Common myeloid progenitor, CD34-positive (primary cell): ENCODE measurements at regions not wholly inside any gene's neighbourhood (a gene's known extent, or its start where the extent isn't known, plus 50 kb on each side); places are given as distances from the start of the nearest gene placed in this dataset.

ENCODE experiments used
- CTCF ChIA-PET: fragments of 350-600 bp; sonication (Branson Sonifier 250); formaldehyde crosslinking; loops from one replicate; lab custom pipeline; 2021; ENCODE audit warnings: antibody characterized with exemption; lab: Charles Lee
- POLR2A ChIA-PET: fragments of 350-600 bp; sonication (Branson Sonifier 250); formaldehyde crosslinking; loops from one replicate; lab custom pipeline; 2021; ENCODE audit warnings: antibody characterized with exemption; lab: Charles Lee
- DNase-seq, 3 donors: peaks; one replicate each; pipeline versions ENCODE4 v3.0.0 to v3.0.0-alpha.2; 2013
- H3K27ac ChIP-seq, 2 experiments: 1 replicate in 1 of 2; 2 replicates in 1 of 2; pipeline ENCODE4 v1.7.0; 2013; ENCODE audit warnings: inconsistent platforms in 2 of 2, low read length in 2 of 2, mild to moderate bottlenecking in 2 of 2, low read depth in 1 of 2, moderate library complexity in 1 of 2; ENCODE audit not compliant: severe bottlenecking in 2 of 2, insufficient read depth in 1 of 2, poor library complexity in 1 of 2
- H3K27me3 ChIP-seq, 5 experiments: replicated peaks in 2 of 5; 1 replicate in 3 of 5; 2 replicates in 2 of 5; pipeline versions ENCODE4 v1.6.1 to v1.7.0; 2013; ENCODE audit warnings: low read length in 4 of 5, mild to moderate bottlenecking in 2 of 5, moderate library complexity in 2 of 5, inconsistent platforms in 1 of 5; ENCODE audit not compliant: insufficient read depth in 5 of 5, control insufficient read depth in 4 of 5
- H3K36me3 ChIP-seq, 4 experiments: 1 replicate in 2 of 4; 2 replicates in 2 of 4; pipeline versions ENCODE4 v1.6.1 to v1.7.0; 2013; ENCODE audit warnings: low read length in 3 of 4, control low read depth in 1 of 4, mild to moderate bottlenecking in 1 of 4; ENCODE audit not compliant: control insufficient read depth in 4 of 4, insufficient read depth in 4 of 4
- H3K4me1 ChIP-seq, 4 experiments: 1 replicate in 3 of 4; 2 replicates in 1 of 4; pipeline versions ENCODE4 v1.6.1 to v1.7.1; 2013; ENCODE audit warnings: low read length in 3 of 4, mild to moderate bottlenecking in 3 of 4, control low read depth in 1 of 4, inconsistent platforms in 1 of 4, moderate library complexity in 1 of 4; ENCODE audit not compliant: control insufficient read depth in 4 of 4, insufficient read depth in 4 of 4; ENCODE audit errors: control extremely low read depth in 1 of 4
- H3K4me3 ChIP-seq, 7 experiments: 1 replicate in 4 of 7; 2 replicates in 3 of 7; pipeline versions ENCODE4 v1.5.1 to v1.7.0; 2013; ENCODE audit warnings: mild to moderate bottlenecking in 7 of 7, low read length in 6 of 7, moderate library complexity in 6 of 7, inconsistent platforms in 2 of 7, low read depth in 2 of 7, control low read depth in 1 of 7; ENCODE audit not compliant: insufficient read depth in 4 of 7, control insufficient read depth in 1 of 7; ENCODE audit errors: extremely low read depth in 1 of 7
- H3K9me3 ChIP-seq, 5 experiments: 1 replicate in 4 of 5; 2 replicates in 1 of 5; pipeline versions ENCODE4 v1.6.1 to v1.7.1; 2013; ENCODE audit warnings: low read length in 4 of 5, mild to moderate bottlenecking in 2 of 5, inconsistent platforms in 1 of 5, low read depth in 1 of 5, moderate library complexity in 1 of 5; ENCODE audit not compliant: control insufficient read depth in 4 of 5, insufficient read depth in 2 of 5; ENCODE audit errors: control extremely low read depth in 1 of 5
- WGBS: methylation state at CpG from one replicate; pipeline ENCODE4 v1.1.5; 2013; ENCODE audit not compliant: insufficient coverage; 5-methylcytosine and 5-hydroxymethylcytosine counted together

- CTCF ChIA-PET: interaction anchor here (1.0 kb wide), 1 partner anchor 20 kb away, joined by 3 read pairs; no protein-coding TSS in a partner anchor
Observed at GRCh38 chr6:56334937-56335336, 87.6 kb upstream of the COL21A1 start.

GRCh38 chr6:56329271-56330050 lies 82.1 kb upstream of the COL21A1 start:
- H3K9me3 ChIP-seq: no peaks in the 10 kb centered on the region
- 12% methylated on average over 3 of the region's 3 CpGs for WGBS
- H3K4me3 ChIP-seq: no peak overlapping the region
- no peaks in the 10 kb centered on the region for H3K36me3 ChIP-seq
- H3K27me3 ChIP-seq: no peaks in the 10 kb centered on the region
- no peaks in the 10 kb centered on the region for H3K4me1 ChIP-seq
- CTCF ChIA-PET: interaction anchor here (0.8 to 1.0 kb wide), 2 partner anchors 17 to 262 kb away, joined by 3 to 4 read pairs; no protein-coding TSS in a partner anchor
- no peak overlapping the region for H3K27ac ChIP-seq
- peak in 1 of 3 donors; percentile 1 for DNase-seq
- POLR2A ChIA-PET: no interaction called here

More at GRCh38 chr6:56334937-56335336, 87.6 kb upstream of the COL21A1 start:
- H3K27ac ChIP-seq: no peak overlapping the region
- no peaks in the 10 kb centered on the region for H3K9me3 ChIP-seq
- POLR2A ChIA-PET: no interaction called here
- no peaks in the 10 kb centered on the region for H3K27me3 ChIP-seq
- H3K36me3 ChIP-seq: no peaks in the 10 kb centered on the region
- no peaks in the 10 kb centered on the region for H3K4me1 ChIP-seq
- no peak for DNase-seq
- H3K4me3 ChIP-seq: no peak overlapping the region
- WGBS: 100% methylated on average over 1 of the region's 1 CpG

GRCh38 chr6:56328728-56329090 lies 81.3 kb upstream of the COL21A1 start:
- H3K4me1 ChIP-seq: no peaks in the 10 kb centered on the region
- no peak for DNase-seq
- H3K27me3 ChIP-seq: no peaks in the 10 kb centered on the region
- H3K9me3 ChIP-seq: no peaks in the 10 kb centered on the region
- H3K4me3 ChIP-seq: no peak overlapping the region
- no peaks in the 10 kb centered on the region for H3K36me3 ChIP-seq
- POLR2A ChIA-PET: no interaction called here
- H3K27ac ChIP-seq: no peak overlapping the region
- CTCF ChIA-PET: interaction anchor here (0.8 to 1.0 kb wide), 2 partner anchors 16 to 263 kb away, joined by 3 to 4 read pairs; no protein-coding TSS in a partner anchor
- WGBS: 92% methylated on average over 4 of the region's 5 CpGs

- Histone ChIP-seq H3K27me3 (no peaks in the 10 kb centered on the region), H3K36me3 (no peaks in the 10 kb centered on the region), H3K27ac (no peak overlapping the region), H3K4me1 (no peaks in the 10 kb centered on the region), H3K4me3 (no peak overlapping the region), H3K9me3 (no peaks in the 10 kb centered on the region)
- DNase-seq: no peak
- no CpG with 5 or more reads among the region's 3 CpGs for WGBS
- ChIA-PET POLR2A (no interaction called here), CTCF (interaction anchor here (1.4 kb wide), 1 partner anchor 13 kb away, joined by 3 read pairs; no protein-coding TSS in a partner anchor)
Observed at GRCh38 chr6:56327946-56328727, 80.8 kb upstream of the COL21A1 start.

GRCh38 chr6:56324396-56324795 lies 77.0 kb upstream of the COL21A1 start:
- H3K27ac ChIP-seq: no peak overlapping the region
- ChIA-PET CTCF (no interaction called here), POLR2A (no interaction called here)
- no peaks in the 10 kb centered on the region for H3K9me3 ChIP-seq
- H3K4me1 ChIP-seq: no peaks in the 10 kb centered on the region
- no peaks in the 10 kb centered on the region for H3K36me3 ChIP-seq
- no peak overlapping the region for H3K4me3 ChIP-seq
- no peaks in the 10 kb centered on the region for H3K27me3 ChIP-seq
- no peak for DNase-seq
- 30% methylated on average over 3 of the region's 6 CpGs for WGBS

- DNase-seq: no peak
- ChIA-PET CTCF (no interaction called here), POLR2A (no interaction called here)
- H3K36me3 ChIP-seq: no peaks in the 10 kb centered on the region
- H3K27me3 ChIP-seq: no peaks in the 10 kb centered on the region
- no peak overlapping the region for H3K27ac ChIP-seq
- H3K9me3 ChIP-seq: no peaks in the 10 kb centered on the region
- no CpG with 5 or more reads among the region's 2 CpGs for WGBS
- H3K4me3 ChIP-seq: no peak overlapping the region
- no peaks in the 10 kb centered on the region for H3K4me1 ChIP-seq
Observed at GRCh38 chr6:56318851-56319250, 71.5 kb upstream of the COL21A1 start.
